OCI-LY1 (cell line): ENCODE measurements at regions not wholly inside any gene's neighbourhood (a gene's known extent, or its start where the extent isn't known, plus 50 kb on each side); places are given as distances from the start of the nearest gene placed in this dataset.

Experiments used
- H2AFZ ChIP-seq: fragments of 200-600 bp; sonication (generic), shearing (Covaris generic); 2 replicates; pipeline ENCODE4 v1.6.0; 2014; ENCODE audit warnings: antibody characterized with exemption, mild to moderate bottlenecking, low read length
- H3F3A ChIP-seq: fragments of 200-600 bp; sonication (generic), shearing (Covaris generic); 2 replicates; pipeline ENCODE4 v1.6.0; 2014; ENCODE audit warnings: mild to moderate bottlenecking, antibody characterized with exemption, low read length, moderate library complexity; ENCODE audit not compliant: insufficient read depth
- H3K27ac ChIP-seq: fragments of 200-600 bp; sonication (generic); 2 replicates; pipeline ENCODE4 v1.5.1; 2014; ENCODE audit warnings: low read length, mixed run types, mild to moderate bottlenecking, low read depth; ENCODE audit not compliant: poor library complexity, severe bottlenecking
- H3K27me3 ChIP-seq: fragments of 200-600 bp; sonication (generic); 2 replicates; pipeline ENCODE4 v1.6.0; 2014; ENCODE audit warnings: antibody characterized with exemption, mild to moderate bottlenecking, low read length, moderate library complexity; ENCODE audit not compliant: insufficient read depth
- H3K36me3 ChIP-seq: fragments of 200-600 bp; sonication (generic); 2 replicates; pipeline ENCODE4 v1.6.1; 2014; ENCODE audit warnings: mild to moderate bottlenecking, antibody characterized with exemption, low read length, moderate library complexity, mixed read lengths; ENCODE audit not compliant: insufficient read depth
- H3K4me1 ChIP-seq: fragments of 200-600 bp; sonication (generic); 2 replicates; pipeline ENCODE4 v1.5.1; 2014; ENCODE audit warnings: mild to moderate bottlenecking, low read length, moderate library complexity; ENCODE audit not compliant: insufficient read depth, severe bottlenecking
- H3K4me2 ChIP-seq: fragments of 200-600 bp; sonication (generic), shearing (Covaris generic); 2 replicates; pipeline ENCODE4 v1.6.1; 2014; ENCODE audit warnings: low read length
- H3K4me3 ChIP-seq: fragments of 200-600 bp; sonication (generic); 2 replicates; pipeline ENCODE4 v1.5.1; 2014; ENCODE audit warnings: low read length, low read depth, mild to moderate bottlenecking, mixed read lengths; ENCODE audit not compliant: poor library complexity, severe bottlenecking
- H3K79me2 ChIP-seq: fragments of 200-600 bp; shearing (Covaris generic); 2 replicates; pipeline ENCODE4 v1.6.1; 2016; ENCODE audit warnings: mixed run types, low read length, mixed read lengths; ENCODE audit not compliant: insufficient read depth
- H3K9ac ChIP-seq: fragments of 200-600 bp; sonication (generic), shearing (Covaris generic); 2 replicates; pipeline ENCODE4 v1.6.1; 2014; ENCODE audit warnings: mild to moderate bottlenecking, low read length, mixed read lengths
- H3K9me2 ChIP-seq: fragments of 200-600 bp; sonication (generic), shearing (Covaris generic); 2 replicates; pipeline ENCODE4 v1.6.1; 2014; ENCODE audit warnings: low read depth, mild to moderate bottlenecking, low read length, mixed read lengths
- H3K9me3 ChIP-seq: fragments of 200-600 bp; shearing (Covaris generic); 2 replicates; pipeline ENCODE4 v1.6.1; 2014; ENCODE audit warnings: low read length, mixed read lengths
- H4K20me1 ChIP-seq: fragments of 200-600 bp; sonication (generic), shearing (Covaris generic); 2 replicates; pipeline ENCODE4 v1.6.0; 2016; ENCODE audit warnings: mild to moderate bottlenecking, low read length; ENCODE audit not compliant: insufficient read depth
- CTCF ChIP-seq: fragments of 200-600 bp; sonication (generic), shearing (Covaris generic); IDR thresholded peaks from 2 replicates; pipeline ENCODE4 v1.5.1; 2017; ENCODE audit warnings: mild to moderate bottlenecking, antibody characterized with exemption, low read length, moderate library complexity, mixed read lengths
- EZH2 ChIP-seq: fragments of 200-600 bp; sonication (generic), shearing (Covaris generic); IDR thresholded peaks from 2 replicates; pipeline ENCODE4 v1.8.0; 2017; ENCODE audit warnings: borderline replicate concordance, mixed run types, mild to moderate bottlenecking, antibody characterized with exemption, low read length, moderate library complexity, mixed read lengths

DNA sequence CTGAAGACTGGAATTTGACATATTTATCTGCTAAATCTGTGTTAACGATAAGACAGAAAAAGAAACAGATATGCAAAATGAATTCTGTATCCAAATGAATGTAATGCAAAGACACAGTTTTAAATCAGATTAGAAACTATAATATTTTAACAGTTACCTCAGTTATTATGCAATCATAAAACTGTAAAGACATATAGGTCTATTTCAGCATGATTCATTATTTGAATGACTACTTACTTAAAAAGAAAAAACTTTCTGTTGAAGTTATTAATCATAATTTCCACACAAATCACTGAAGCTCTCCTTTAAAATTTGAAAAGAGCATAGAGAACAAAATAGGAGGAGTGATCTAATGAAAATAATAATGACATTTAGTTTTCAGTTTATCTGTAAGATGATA is 742.6 kb downstream of the FSCB start:
- Histone ChIP-seq H3K4me3 (no peak overlapping the region), H3K9me2 (no peaks in the 10 kb centered on the region), H3K9ac (no peak overlapping the region), H3K27me3 (no peaks in the 10 kb centered on the region), H3K36me3 (no peaks in the 10 kb centered on the region), H3K79me2 (no peaks in the 10 kb centered on the region), H4K20me1 (no peaks in the 10 kb centered on the region; the same call in 1 of the 2 replicates), H3K4me2 (no peak overlapping the region), H3K4me1 (no peaks in the 10 kb centered on the region), H2AFZ (no peak overlapping the region), H3K9me3 (no peaks in the 10 kb centered on the region), H3K27ac (no peak overlapping the region), H3F3A (no peaks in the 10 kb centered on the region)
- TF ChIP-seq EZH2, result no peak
- no peak for TF ChIP-seq CTCF

DNA sequence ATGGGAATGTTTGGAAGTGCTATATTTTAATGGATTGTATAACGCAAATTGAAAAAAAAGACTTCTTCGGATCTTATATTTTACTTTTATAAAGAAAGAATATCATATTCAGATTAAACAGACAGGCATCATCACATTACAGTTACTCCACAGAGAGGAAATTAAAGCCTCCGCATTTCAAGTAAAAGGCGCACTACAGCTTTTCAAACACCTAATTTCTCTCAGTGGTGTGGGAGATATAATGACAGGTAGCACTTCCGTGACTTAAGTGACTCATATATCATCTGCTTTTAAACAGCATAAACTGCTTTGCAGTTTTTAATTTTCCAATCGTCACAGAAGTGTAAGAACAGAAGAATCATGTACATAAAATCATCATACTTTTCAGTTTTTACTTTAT is 751.4 kb downstream of the FSCB start:
- no peak overlapping the region for H3K4me2 ChIP-seq
- H3F3A ChIP-seq, result no peaks in the 10 kb centered on the region
- TF ChIP-seq CTCF (no peak), EZH2 (no peak)
- H3K36me3 ChIP-seq, result no peaks in the 10 kb centered on the region
- H3K27ac ChIP-seq, result no peak overlapping the region
- no peaks in the 10 kb centered on the region for H3K79me2 ChIP-seq
- no peak overlapping the region for H3K9ac ChIP-seq
- no peak overlapping the region for H2AFZ ChIP-seq
- H3K4me3 ChIP-seq, result no peak overlapping the region
- no peaks in the 10 kb centered on the region for H3K27me3 ChIP-seq
- no peaks in the 10 kb centered on the region for H3K9me2 ChIP-seq
- no peaks in the 10 kb centered on the region for H3K9me3 ChIP-seq
- no peaks in the 10 kb centered on the region for H4K20me1 ChIP-seq
- no peaks in the 10 kb centered on the region for H3K4me1 ChIP-seq

DNA sequence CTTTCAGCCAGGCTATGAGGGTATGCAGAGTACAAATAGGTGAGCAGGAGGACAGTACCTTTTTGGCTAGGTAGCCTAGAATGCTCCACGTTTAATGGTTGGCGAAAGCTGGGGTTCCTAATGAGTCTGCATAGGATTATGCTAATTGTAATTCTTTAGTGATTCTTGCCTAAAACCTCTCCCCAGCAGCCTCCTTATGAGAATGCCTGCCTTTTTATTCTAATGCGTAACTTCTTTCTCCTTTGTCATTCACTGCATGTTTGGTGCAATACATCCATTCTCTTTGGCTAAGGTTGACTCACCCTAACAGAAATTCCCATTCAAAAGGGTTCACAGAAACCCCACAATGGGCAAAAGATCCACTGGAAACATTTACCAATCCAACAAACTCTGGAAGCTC is 752.2 kb downstream of the FSCB start:
- Histone ChIP-seq H3K4me1 (no peaks in the 10 kb centered on the region), H3K9ac (no peak overlapping the region), H3F3A (no peaks in the 10 kb centered on the region), H3K9me3 (no peaks in the 10 kb centered on the region), H2AFZ (no peak overlapping the region), H3K4me2 (no peak overlapping the region), H3K4me3 (no peak overlapping the region), H3K9me2 (no peaks in the 10 kb centered on the region), H3K27ac (no peak overlapping the region), H3K27me3 (no peaks in the 10 kb centered on the region), H4K20me1 (no peaks in the 10 kb centered on the region), H3K36me3 (no peaks in the 10 kb centered on the region), H3K79me2 (no peaks in the 10 kb centered on the region)
- TF ChIP-seq CTCF, result no peak
- no peak for TF ChIP-seq EZH2
